A673 (cell line): ENCODE measurements at regions not wholly inside any gene's neighbourhood (a gene's known extent, or its start where the extent isn't known, plus 50 kb on each side); places are given as distances from the start of the nearest gene placed in this dataset.

Source experiments
- BruUV-seq: library from RNA; stranded (reverse); fragments of 400-500 nt; replicated peaks from 2 replicates; lab custom pipeline; 2021; lab: Mats Ljungman, UMichigan
- CTCF ChIA-PET: fragments of 300-600 bp; sonication (Branson Sonifier 250); formaldehyde crosslinking; loops from one replicate; lab custom pipeline; 2022; ENCODE audit warnings: antibody characterized with exemption; lab: Charles Lee
- POLR2A ChIA-PET: fragments of 300-600 bp; sonication (Branson Sonifier 250); formaldehyde crosslinking; loops from one replicate; lab custom pipeline; 2022; ENCODE audit warnings: antibody characterized with exemption; ENCODE audit not compliant: low non-redundant PET; lab: Charles Lee
- DNase-seq: peaks from one replicate; pipeline ENCODE4 v3.0.0-alpha.2; 2015; ENCODE audit warnings: low spot score
- H3K27ac ChIP-seq: fragments of 200-600 bp; sonication (generic); 2 replicates; pipeline ENCODE4 v1.5.1; 2016; ENCODE audit warnings: mixed run types, low read depth, mild to moderate bottlenecking, mixed read lengths, antibody characterized with exemption, low read length; ENCODE audit not compliant: poor library complexity, severe bottlenecking
- H3K27me3 ChIP-seq: fragments of 200-600 bp; sonication (generic); replicated peaks from 2 replicates; pipeline ENCODE4 v1.6.1; 2017; ENCODE audit warnings: mixed run types, low read depth, mild to moderate bottlenecking, mixed read lengths, antibody characterized with exemption, low read length; ENCODE audit not compliant: insufficient read depth, poor library complexity
- H3K36me3 ChIP-seq: fragments of 200-600 bp; sonication (generic); 2 replicates; pipeline ENCODE4 v1.6.1; 2016; ENCODE audit warnings: mixed run types, mild to moderate bottlenecking, mixed read lengths, antibody characterized with exemption, low read length; ENCODE audit not compliant: insufficient read depth, poor library complexity, severe bottlenecking
- H3K4me1 ChIP-seq: fragments of 200-600 bp; sonication (generic); 2 replicates; pipeline ENCODE4 v1.6.1; 2017; ENCODE audit warnings: mixed run types, mild to moderate bottlenecking, mixed read lengths, antibody characterized with exemption, low read length; ENCODE audit not compliant: insufficient read depth, poor library complexity, severe bottlenecking
- H3K4me3 ChIP-seq: fragments of 200-600 bp; sonication (generic); 2 replicates; pipeline ENCODE4 v1.5.1; 2016; ENCODE audit warnings: low read depth, mixed run types, mild to moderate bottlenecking, mixed read lengths, low read length; ENCODE audit not compliant: poor library complexity, severe bottlenecking
- H3K9me3 ChIP-seq: fragments of 200-600 bp; sonication (generic); 2 replicates; pipeline ENCODE4 v1.6.1; 2016; ENCODE audit warnings: mixed run types, low read depth, mild to moderate bottlenecking, mixed read lengths, antibody characterized with exemption, low read length; ENCODE audit not compliant: poor library complexity, severe bottlenecking
- EZH2 ChIP-seq: fragments of 200-600 bp; sonication (generic); IDR thresholded peaks from 2 replicates; pipeline ENCODE4 v1.6.1; 2017; ENCODE audit warnings: borderline replicate concordance, low read depth, mild to moderate bottlenecking, mixed read lengths, antibody characterized with exemption, low read length; ENCODE audit not compliant: poor library complexity, severe bottlenecking
- intact Hi-C: fragments of 100-400 bp; cut with micrococcal nuclease; formaldehyde crosslinking; loops from one replicate; pipeline ENCODE4 v1.10.0; 2022; ENCODE audit not compliant: unreplicated experiment
- TF ChIP-seq, protein P1 (sequence below): fragments of 300-800, 200-600 bp; sonication (generic); conservative IDR thresholded peaks from 2 replicates; pipeline ENCODE4 v1.5.1; 2017; ENCODE audit warnings: low read depth, mild to moderate bottlenecking, antibody characterized with exemption, low read length, moderate library complexity, mixed read lengths

DNA sequence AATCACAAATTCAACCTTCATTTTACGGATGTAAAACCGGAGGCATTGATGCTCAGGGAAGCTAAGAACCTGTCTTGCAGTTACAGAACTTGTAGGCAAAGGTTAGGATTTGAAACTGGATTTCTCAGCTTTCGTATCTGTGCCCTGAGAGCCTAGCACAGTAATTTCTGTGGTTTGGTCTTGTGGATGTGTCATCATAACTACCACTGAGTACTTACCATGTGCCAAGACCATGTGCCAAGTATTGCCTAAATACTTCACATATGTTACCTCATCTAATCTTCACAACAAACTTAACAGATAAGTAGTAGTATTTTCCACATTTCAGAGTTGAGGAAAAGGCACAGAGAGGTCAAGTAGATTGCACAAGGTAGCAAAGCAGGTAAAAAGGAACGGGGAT is 140.7 kb downstream of the NXPE2 start:
- DNase-seq = no peak
- POLR2A ChIA-PET = no interaction called here

DNA sequence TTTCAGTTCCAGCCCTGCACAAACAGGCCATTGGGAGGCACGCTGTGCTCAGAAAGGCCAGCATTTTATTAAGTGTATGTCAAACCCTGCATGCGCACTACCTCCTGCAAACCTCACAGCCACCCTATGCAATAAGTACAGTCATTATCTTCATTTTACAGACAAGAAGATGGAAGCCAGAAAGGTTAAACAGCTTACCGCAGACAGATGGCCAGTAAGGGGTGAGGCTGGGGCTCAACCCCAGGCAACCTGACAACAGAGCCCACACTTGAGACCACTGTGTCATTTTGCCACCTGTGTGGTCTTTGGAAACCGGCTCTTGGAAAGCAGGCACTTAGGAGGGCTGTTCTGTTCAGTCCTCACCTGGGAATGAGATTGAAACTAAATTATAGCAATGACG is 142.3 kb downstream of the NXPE2 start:
- Histone ChIP-seq H3K36me3 (no peaks in the 10 kb centered on the region), H3K27ac (no peak overlapping the region), H3K27me3 (peaks cover 14% of the 10 kb centered on the region), H3K9me3 (no peaks in the 10 kb centered on the region), H3K4me3 (no peak overlapping the region), H3K4me1 (no peaks in the 10 kb centered on the region)
- no peak for TF ChIP-seq EZH2
- TF ChIP-seq, protein P1, sequence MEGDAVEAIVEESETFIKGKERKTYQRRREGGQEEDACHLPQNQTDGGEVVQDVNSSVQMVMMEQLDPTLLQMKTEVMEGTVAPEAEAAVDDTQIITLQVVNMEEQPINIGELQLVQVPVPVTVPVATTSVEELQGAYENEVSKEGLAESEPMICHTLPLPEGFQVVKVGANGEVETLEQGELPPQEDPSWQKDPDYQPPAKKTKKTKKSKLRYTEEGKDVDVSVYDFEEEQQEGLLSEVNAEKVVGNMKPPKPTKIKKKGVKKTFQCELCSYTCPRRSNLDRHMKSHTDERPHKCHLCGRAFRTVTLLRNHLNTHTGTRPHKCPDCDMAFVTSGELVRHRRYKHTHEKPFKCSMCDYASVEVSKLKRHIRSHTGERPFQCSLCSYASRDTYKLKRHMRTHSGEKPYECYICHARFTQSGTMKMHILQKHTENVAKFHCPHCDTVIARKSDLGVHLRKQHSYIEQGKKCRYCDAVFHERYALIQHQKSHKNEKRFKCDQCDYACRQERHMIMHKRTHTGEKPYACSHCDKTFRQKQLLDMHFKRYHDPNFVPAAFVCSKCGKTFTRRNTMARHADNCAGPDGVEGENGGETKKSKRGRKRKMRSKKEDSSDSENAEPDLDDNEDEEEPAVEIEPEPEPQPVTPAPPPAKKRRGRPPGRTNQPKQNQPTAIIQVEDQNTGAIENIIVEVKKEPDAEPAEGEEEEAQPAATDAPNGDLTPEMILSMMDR = no peak
- ChIA-PET CTCF (no interaction called here), POLR2A (no interaction called here)
- BruUV-seq = no TSS peak
- intact Hi-C loops = no loop called here
- DNase-seq = no peak

More for the DNA sequence above, 140.7 kb downstream of the NXPE2 start:
- CTCF ChIA-PET = no interaction called here
- Histone ChIP-seq H3K4me3 (no peak overlapping the region), H3K36me3 (no peaks in the 10 kb centered on the region), H3K27ac (no peak overlapping the region), H3K4me1 (no peaks in the 10 kb centered on the region), H3K27me3 (peaks cover 14% of the 10 kb centered on the region), H3K9me3 (no peaks in the 10 kb centered on the region)
- no TSS peak for BruUV-seq
- TF ChIP-seq, protein P1 = no peak
- TF ChIP-seq EZH2 = no peak
- intact Hi-C loops = no loop called here

DNA sequence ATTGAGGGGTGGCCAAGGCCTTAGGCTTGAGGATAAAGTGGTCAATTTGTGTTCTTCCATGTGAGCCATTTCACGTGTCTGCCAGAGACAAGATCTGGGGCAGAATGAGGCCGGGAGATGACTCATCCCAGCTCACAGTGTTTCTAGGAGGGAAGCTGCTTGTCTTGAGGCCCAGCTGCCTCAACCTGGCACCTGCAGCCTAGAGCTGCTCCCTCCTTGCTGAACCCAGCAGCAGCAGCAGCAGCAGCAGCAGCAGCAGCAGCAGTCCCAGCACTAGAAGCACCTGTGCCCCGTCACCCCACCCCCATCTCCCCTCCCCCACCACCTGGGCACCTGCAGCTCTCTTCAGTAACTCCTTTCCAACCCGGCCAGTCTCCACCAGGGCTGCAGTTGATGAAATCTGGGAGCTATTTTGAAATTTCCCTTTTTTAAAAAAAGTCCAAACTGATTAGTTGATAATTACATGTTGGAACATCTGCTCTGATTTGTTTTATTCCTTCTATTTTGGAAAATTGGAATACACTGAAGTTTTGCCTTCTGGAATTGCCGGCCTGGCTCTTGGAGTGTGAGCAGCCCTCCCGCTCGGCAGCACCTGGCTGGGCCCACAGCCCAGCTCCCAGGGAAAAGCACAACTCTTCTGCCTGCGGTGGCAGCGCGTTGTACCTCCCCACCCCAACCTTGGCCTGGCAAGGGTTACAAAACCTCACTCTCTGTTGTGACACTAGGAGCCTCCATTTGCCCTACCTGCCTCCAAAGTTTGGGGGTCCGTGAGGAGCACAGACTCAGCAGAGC is 143.5 kb downstream of the NXPE2 start:
- intact Hi-C loops = no loop called here
- H3K27me3 ChIP-seq = peaks cover 14% of the 10 kb centered on the region
- no peak for TF ChIP-seq EZH2
- TF ChIP-seq, protein P1 = no peak
- no peak overlapping the region for H3K4me3 ChIP-seq
- H3K36me3 ChIP-seq = no peaks in the 10 kb centered on the region
- no peak for DNase-seq
- no peaks in the 10 kb centered on the region for H3K4me1 ChIP-seq
- H3K9me3 ChIP-seq = no peaks in the 10 kb centered on the region
- no TSS peak for BruUV-seq
- ChIA-PET CTCF (interaction anchor here (0.6 kb wide), 1 partner anchor 43 kb away, joined by 3 read pairs; no protein-coding TSS in a partner anchor), POLR2A (no interaction called here)
- H3K27ac ChIP-seq = no peak overlapping the region
